HG02852 (cell line): ENCODE measurements at regions not wholly inside any gene's neighbourhood (a gene's known extent, or its start where the extent isn't known, plus 50 kb on each side); places are given as distances from the start of the nearest gene placed in this dataset.

Experiments used
- ATAC-seq: cut with Tn5 transposase; IDR thresholded peaks from one replicate; pipeline ENCODE4 v1.9.1; 2021; ENCODE audit warnings: mild to moderate bottlenecking, moderate library complexity; ENCODE audit not compliant: unreplicated experiment

- ATAC-seq, result no peak
These were observed 178.8 kb downstream of the SCP2D1 start for GRCh38 chr20:18992418-18992817.

- no peak for ATAC-seq
These were observed 181.9 kb downstream of the SCP2D1 start for GRCh38 chr20:18995455-18995854.

GRCh38 chr20:18999086-18999485 is 185.5 kb downstream of the SCP2D1 start:
- no peak for ATAC-seq

- no peak for ATAC-seq
These were observed 186.5 kb downstream of the SCP2D1 start for GRCh38 chr20:19000078-19000477.

- no peak for ATAC-seq
These were observed 187.6 kb downstream of the SCP2D1 start for GRCh38 chr20:19001177-19001576.

GRCh38 chr20:19003366-19004336 is 190.1 kb downstream of the SCP2D1 start:
- no peak for ATAC-seq

GRCh38 chr20:19004975-19005374 is 191.4 kb downstream of the SCP2D1 start:
- ATAC-seq, result no peak

GRCh38 chr20:19008497-19008896 is 194.9 kb downstream of the SCP2D1 start:
- no peak for ATAC-seq

- ATAC-seq, result no peak
These were observed 195.6 kb downstream of the SCP2D1 start for GRCh38 chr20:19009081-19009688.

GRCh38 chr20:19012676-19013075 is 199.1 kb downstream of the SCP2D1 start:
- ATAC-seq, result no peak

GRCh38 chr20:19013907-19014306 is 198.5 kb upstream of the SLC24A3 start:
- no peak for ATAC-seq

GRCh38 chr20:19015351-19016139 is 196.9 kb upstream of the SLC24A3 start:
- ATAC-seq, result no peak

GRCh38 chr20:19016140-19016497 is 196.3 kb upstream of the SLC24A3 start:
- ATAC-seq, result no peak

GRCh38 chr20:19017104-19017690 is 195.2 kb upstream of the SLC24A3 start:
- no peak for ATAC-seq

GRCh38 chr20:19018881-19019280 is 193.6 kb upstream of the SLC24A3 start:
- no peak for ATAC-seq

GRCh38 chr20:19019734-19020364 is 192.6 kb upstream of the SLC24A3 start:
- no peak for ATAC-seq

GRCh38 chr20:19021406-19022117 is 190.9 kb upstream of the SLC24A3 start:
- no peak for ATAC-seq

- ATAC-seq, result no peak
These were observed 190.3 kb upstream of the SLC24A3 start for GRCh38 chr20:19022118-19022575.

- no peak for ATAC-seq
These were observed 189.5 kb upstream of the SLC24A3 start for GRCh38 chr20:19022791-19023448.
